Tibial nerve (tissue), 4 donors: ENCODE measurements at regions not wholly inside any gene's neighbourhood (a gene's known extent, or its start where the extent isn't known, plus 50 kb on each side); places are given as distances from the start of the nearest gene placed in this dataset.

ENCODE experiments used
- CTCF ChIP-seq, 5 experiments: fragments of 200-600 bp in 3 of 5; fragments of 450-650 bp in 2 of 5; sonication (generic) in 3 of 5; IDR thresholded peaks; one replicate each; pipeline ENCODE4 v1.5.1; 2016 to 2019; ENCODE audit warnings: antibody characterized with exemption in 5 of 5, mild to moderate bottlenecking in 3 of 5, moderate library complexity in 2 of 5
- EP300 ChIP-seq, 2 donors: sonication (generic); formaldehyde crosslinking; IDR thresholded peaks; one replicate each; pipeline ENCODE4 v1.6.1; 2017; ENCODE audit warnings: antibody characterized with exemption in 2 of 2, mild to moderate bottlenecking in 1 of 2
- POLR2A ChIP-seq, 2 donors: fragments of 450-650 bp; IDR thresholded peaks; one replicate each; pipeline ENCODE4 v1.6.1; 2017; ENCODE audit warnings: antibody characterized with exemption in 2 of 2, mild to moderate bottlenecking in 2 of 2, moderate library complexity in 2 of 2

- no peak for TF ChIP-seq POLR2A (IDR thresholded peaks at IDR 0.05)
- peak in 1 of 2 donors; percentile 73 for TF ChIP-seq EP300 (IDR thresholded peaks at IDR 0.05)
- no peak for TF ChIP-seq CTCF (IDR thresholded peaks at IDR 0.05)
Measured at GRCh38 chr11:45021692-45022141, 71.0 kb upstream of the TP53I11 start.
